ENCODE measurements at regions not wholly inside any gene's neighbourhood (a gene's known extent, or its start where the extent isn't known, plus 50 kb on each side); places are given as distances from the start of the nearest gene placed in this dataset.

DNA sequence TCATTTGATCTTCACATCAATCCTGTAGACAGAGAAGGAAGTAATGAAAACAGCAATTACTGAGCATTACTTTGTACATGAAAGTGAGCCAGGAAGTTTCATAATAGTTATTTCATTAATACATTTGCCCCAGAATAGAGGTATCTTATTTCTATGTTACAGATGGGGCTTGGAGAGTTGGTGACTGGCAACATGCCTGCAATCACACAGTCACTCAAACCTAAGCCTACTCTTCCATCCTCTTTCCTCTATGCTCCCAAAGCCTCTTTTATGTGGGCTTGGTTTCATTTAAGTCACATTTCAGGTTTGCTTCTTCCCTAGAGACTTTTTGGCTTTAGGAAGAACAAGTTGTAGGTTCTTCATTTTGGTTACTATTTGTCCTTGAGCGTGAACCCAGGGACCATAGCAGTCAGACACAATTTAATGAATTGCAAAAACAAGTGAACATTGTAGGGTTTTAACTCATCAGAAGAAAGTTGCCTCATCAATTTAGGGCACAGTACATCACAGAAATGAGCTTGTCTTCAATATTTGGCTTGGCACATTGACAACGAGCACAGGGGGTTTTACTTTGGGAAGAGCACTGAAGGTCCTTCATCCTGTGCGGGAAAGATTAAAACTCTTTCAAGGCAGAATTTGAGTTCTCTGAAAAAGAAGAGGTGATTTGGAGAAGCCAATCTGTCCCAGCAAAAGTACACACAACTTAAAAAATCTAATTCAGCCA is 381.1 kb downstream of the TMEM38B start:
- TF ChIP-seq, protein P1, sequence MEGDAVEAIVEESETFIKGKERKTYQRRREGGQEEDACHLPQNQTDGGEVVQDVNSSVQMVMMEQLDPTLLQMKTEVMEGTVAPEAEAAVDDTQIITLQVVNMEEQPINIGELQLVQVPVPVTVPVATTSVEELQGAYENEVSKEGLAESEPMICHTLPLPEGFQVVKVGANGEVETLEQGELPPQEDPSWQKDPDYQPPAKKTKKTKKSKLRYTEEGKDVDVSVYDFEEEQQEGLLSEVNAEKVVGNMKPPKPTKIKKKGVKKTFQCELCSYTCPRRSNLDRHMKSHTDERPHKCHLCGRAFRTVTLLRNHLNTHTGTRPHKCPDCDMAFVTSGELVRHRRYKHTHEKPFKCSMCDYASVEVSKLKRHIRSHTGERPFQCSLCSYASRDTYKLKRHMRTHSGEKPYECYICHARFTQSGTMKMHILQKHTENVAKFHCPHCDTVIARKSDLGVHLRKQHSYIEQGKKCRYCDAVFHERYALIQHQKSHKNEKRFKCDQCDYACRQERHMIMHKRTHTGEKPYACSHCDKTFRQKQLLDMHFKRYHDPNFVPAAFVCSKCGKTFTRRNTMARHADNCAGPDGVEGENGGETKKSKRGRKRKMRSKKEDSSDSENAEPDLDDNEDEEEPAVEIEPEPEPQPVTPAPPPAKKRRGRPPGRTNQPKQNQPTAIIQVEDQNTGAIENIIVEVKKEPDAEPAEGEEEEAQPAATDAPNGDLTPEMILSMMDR (IDR thresholded peaks at IDR 0.05; ENCODE audit: extremely low read depth in 1 of 2, insufficient read depth in 1 of 2, low read depth in 1 of 2, low read length in 2 of 2) = no peak
- TF ChIP-seq, protein P2, sequence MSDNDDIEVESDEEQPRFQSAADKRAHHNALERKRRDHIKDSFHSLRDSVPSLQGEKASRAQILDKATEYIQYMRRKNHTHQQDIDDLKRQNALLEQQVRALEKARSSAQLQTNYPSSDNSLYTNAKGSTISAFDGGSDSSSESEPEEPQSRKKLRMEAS (IDR thresholded peaks at IDR 0.05; ENCODE audit: insufficient read depth, insufficient read length) = no peak
- TF ChIP-seq POLR2A (IDR thresholded peaks at IDR 0.05; ENCODE audit: low read depth, low read length) (no peak), POLR2AphosphoS5 (IDR thresholded peaks at IDR 0.05; ENCODE audit: insufficient read depth, low read depth, low read length) (no peak)
